ENCODE measurements at regions not wholly inside any gene's neighbourhood (a gene's known extent, or its start where the extent isn't known, plus 50 kb on each side); places are given as distances from the start of the nearest gene placed in this dataset.

- Mint-ChIP-seq H3K36me3 (no peaks in the 10 kb centered on the region), H3K4me1 (no peaks in the 10 kb centered on the region), H3K27me3 (ENCODE audit: low read depth in 3 of 3) (no peaks in the 10 kb centered on the region), H3K9me3 (peaks cover 0 to 3% (median 0%) of the 10 kb centered on the region in 7 donors), H3K4me3 (no peak overlapping the region), H3K27ac (no peak overlapping the region)
- no peak overlapping the region for H3K27ac ChIP-seq (ENCODE audit: low read depth in 1 of 2, low read length in 2 of 2)
- no peaks in the 10 kb centered on the region for H4K20me1 ChIP-seq (ENCODE audit: insufficient read depth, low read length)
- H3K4me3 ChIP-seq (replicated peaks in 1 of 3; ENCODE audit: low read depth in 2 of 3, low read length in 3 of 3), result no peak overlapping the region
- no peak overlapping the region for H3K4me2 ChIP-seq (replicated peaks; ENCODE audit: extremely low read depth, low read length, poor library complexity, severe bottlenecking)
- H3K27me3 ChIP-seq (ENCODE audit: control insufficient read depth in 2 of 2, insufficient read depth in 2 of 2, low read length in 2 of 2), result no peaks in the 10 kb centered on the region
- no peaks in the 10 kb centered on the region for H3K36me3 ChIP-seq (replicated peaks in 1 of 2; ENCODE audit: control insufficient read depth in 1 of 2, insufficient read depth in 2 of 2, low read length in 2 of 2)
- WGBS (ENCODE audit: insufficient coverage), result 100% methylated on average over 1 of the region's 1 CpG
- DNase-seq, result no peak
- no peaks in the 10 kb centered on the region for H3K79me2 ChIP-seq (ENCODE audit: insufficient read depth, low read length)
- H2AFZ ChIP-seq (ENCODE audit: insufficient read depth, low read depth, low read length, poor library complexity, severe bottlenecking), result no peak overlapping the region
- H3K4me1 ChIP-seq (ENCODE audit: control insufficient read depth in 1 of 2, insufficient read depth in 2 of 2, low read length in 2 of 2), result no peaks in the 10 kb centered on the region
- no peak overlapping the region for H3K9ac ChIP-seq (ENCODE audit: insufficient read depth, low read length, poor library complexity, severe bottlenecking)
- intact Hi-C loops (cut with micrococcal nuclease), result no loop called here
- TF ChIP-seq CTCF (IDR thresholded peaks at IDR 0.05), result no peak
- H3K9me3 ChIP-seq (replicated peaks in 1 of 2; ENCODE audit: control insufficient read depth in 1 of 2, insufficient read depth in 1 of 2, low read length in 2 of 2), result no peaks in the 10 kb centered on the region
Observed at GRCh38 chr1:218809625-218810024, 364.1 kb upstream of the LYPLAL1 start.

- intact Hi-C loops (cut with micrococcal nuclease), result no loop called here
- Mint-ChIP-seq H3K4me3 (no peak overlapping the region), H3K27ac (no peak overlapping the region), H3K27me3 (ENCODE audit: low read depth in 3 of 3) (no peaks in the 10 kb centered on the region), H3K4me1 (no peaks in the 10 kb centered on the region), H3K36me3 (no peaks in the 10 kb centered on the region), H3K9me3 (peaks cover 0 to 3% (median 0%) of the 10 kb centered on the region in 7 donors)
- Histone ChIP-seq H3K4me3 (replicated peaks in 1 of 3; ENCODE audit: low read depth in 2 of 3, low read length in 3 of 3) (no peak overlapping the region), H3K4me1 (ENCODE audit: control insufficient read depth in 1 of 2, insufficient read depth in 2 of 2, low read length in 2 of 2) (no peaks in the 10 kb centered on the region), H3K27ac (ENCODE audit: low read depth in 1 of 2, low read length in 2 of 2) (no peak overlapping the region), H3K9ac (ENCODE audit: insufficient read depth, low read length, poor library complexity, severe bottlenecking) (no peak overlapping the region), H4K20me1 (ENCODE audit: insufficient read depth, low read length) (no peaks in the 10 kb centered on the region), H2AFZ (ENCODE audit: insufficient read depth, low read depth, low read length, poor library complexity, severe bottlenecking) (no peak overlapping the region), H3K27me3 (ENCODE audit: control insufficient read depth in 2 of 2, insufficient read depth in 2 of 2, low read length in 2 of 2) (no peaks in the 10 kb centered on the region), H3K9me3 (replicated peaks in 1 of 2; ENCODE audit: control insufficient read depth in 1 of 2, insufficient read depth in 1 of 2, low read length in 2 of 2) (no peaks in the 10 kb centered on the region), H3K36me3 (replicated peaks in 1 of 2; ENCODE audit: control insufficient read depth in 1 of 2, insufficient read depth in 2 of 2, low read length in 2 of 2) (no peaks in the 10 kb centered on the region), H3K4me2 (replicated peaks; ENCODE audit: extremely low read depth, low read length, poor library complexity, severe bottlenecking) (no peak overlapping the region), H3K79me2 (ENCODE audit: insufficient read depth, low read length) (no peaks in the 10 kb centered on the region)
- no peak for TF ChIP-seq CTCF (IDR thresholded peaks at IDR 0.05)
- DNase-seq, result no peak
- WGBS (ENCODE audit: insufficient coverage), result no CpG with 5 or more reads among the region's 3 CpGs
Observed at GRCh38 chr1:218810306-218810705, 363.4 kb upstream of the LYPLAL1 start.
